Posterior vena cava (tissue), 2 donors: ENCODE measurements at regions not wholly inside any gene's neighbourhood (a gene's known extent, or its start where the extent isn't known, plus 50 kb on each side); places are given as distances from the start of the nearest gene placed in this dataset.
"Not testable (repeated sequence)": the region's sequence is repeated elsewhere in the genome, so short reads cannot be mapped to it uniquely, and the experiment has no call there.

Source experiments
- DNase-seq: peaks from one replicate; pipeline ENCODE4 v3.0.0-alpha.2; 2020; ENCODE audit warnings: low spot score
- intact Hi-C, 2 donors: fragments of 100-400 bp; cut with DNase I; formaldehyde crosslinking; loops; one replicate each; pipeline versions ENCODE4 v1.14.1 to v1.14.2; 2022 to 2023
- donor health status: DM: yes; HTN: yes; CAD: no.
- donor health status: DM: yes; HTN: yes; CAD: no.

DNA sequence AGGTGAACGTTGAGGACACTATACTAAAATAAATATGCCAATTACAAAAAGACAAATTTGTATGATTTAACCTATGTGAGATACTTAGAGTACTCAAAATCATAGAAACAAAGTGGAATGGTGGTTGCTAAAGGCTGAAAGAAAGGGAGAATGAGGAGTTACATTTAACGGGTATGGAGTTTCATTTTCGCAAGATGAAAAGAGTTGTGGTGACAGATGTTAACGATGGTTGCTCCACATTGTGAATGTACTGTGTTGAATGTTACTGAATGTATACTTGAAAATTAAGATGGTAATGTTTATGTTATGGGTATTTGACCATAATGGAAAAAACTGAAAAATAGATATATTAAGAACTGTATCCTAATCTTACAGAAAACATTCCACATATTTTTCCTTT lies 51.3 kb upstream of the MOCS2 start:
- DNase-seq: no peak
- intact Hi-C loops: no loop called here

DNA sequence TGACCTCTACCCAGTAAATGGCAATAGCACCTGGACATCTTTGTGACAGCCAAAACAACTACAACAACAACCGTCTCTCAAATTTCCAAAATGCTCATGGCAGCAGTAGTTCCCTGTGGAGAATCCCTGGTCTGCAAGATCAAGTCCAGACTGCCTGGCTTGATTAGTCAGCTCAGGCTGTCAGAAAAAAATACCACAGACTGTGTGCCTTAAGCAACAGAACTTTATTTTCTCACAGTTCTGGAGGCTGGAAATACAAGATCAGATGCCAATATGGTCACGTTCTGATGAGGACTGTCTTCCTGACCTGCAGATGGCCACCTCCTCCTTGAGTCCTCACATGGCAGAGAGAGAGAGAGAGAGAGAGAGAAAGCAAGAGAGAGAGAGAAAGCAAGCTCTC lies 52.3 kb upstream of the MOCS2 start:
- no peak for DNase-seq

DNA sequence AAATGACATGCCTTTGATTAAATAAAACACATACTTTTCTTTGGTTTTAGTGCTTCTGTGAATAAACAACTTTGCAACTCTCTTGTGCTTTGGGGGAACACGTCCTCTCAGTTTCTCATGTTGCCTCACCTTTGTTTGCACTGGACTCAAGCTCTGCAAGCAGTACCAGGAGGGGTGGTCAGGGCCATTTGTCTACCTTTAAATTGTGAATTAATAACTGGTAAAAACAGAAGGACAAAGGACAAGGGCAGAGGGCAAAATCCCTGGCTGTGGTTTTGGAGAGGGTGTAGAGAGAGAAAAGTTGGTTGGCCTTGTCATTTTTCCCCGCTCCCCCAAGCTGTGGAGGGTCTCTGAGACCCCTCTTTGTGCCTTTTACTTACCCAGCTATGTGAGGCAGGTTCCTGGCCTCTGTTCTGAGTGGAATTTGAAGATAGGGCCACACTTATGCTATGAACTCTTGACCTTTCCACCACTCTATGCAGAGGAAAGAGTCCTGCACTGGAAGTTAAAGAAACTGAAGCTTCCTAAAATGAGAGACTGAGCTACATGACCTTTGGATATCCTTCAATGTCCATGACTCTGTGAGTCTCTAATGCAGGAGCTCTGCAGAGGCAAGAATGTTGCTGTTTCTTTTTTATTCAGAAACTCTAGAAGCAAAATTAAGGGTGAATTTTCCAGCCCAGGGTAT lies 55.1 kb upstream of the MOCS2 start:
- intact Hi-C loops: loop anchor here in 1 of 2 donors (5.0 kb wide), 1 partner anchor 268 kb away; no protein-coding TSS in a partner anchor
- no peak for DNase-seq

More for the DNA sequence above, 52.3 kb upstream of the MOCS2 start:
- intact Hi-C loops: no loop called here

DNA sequence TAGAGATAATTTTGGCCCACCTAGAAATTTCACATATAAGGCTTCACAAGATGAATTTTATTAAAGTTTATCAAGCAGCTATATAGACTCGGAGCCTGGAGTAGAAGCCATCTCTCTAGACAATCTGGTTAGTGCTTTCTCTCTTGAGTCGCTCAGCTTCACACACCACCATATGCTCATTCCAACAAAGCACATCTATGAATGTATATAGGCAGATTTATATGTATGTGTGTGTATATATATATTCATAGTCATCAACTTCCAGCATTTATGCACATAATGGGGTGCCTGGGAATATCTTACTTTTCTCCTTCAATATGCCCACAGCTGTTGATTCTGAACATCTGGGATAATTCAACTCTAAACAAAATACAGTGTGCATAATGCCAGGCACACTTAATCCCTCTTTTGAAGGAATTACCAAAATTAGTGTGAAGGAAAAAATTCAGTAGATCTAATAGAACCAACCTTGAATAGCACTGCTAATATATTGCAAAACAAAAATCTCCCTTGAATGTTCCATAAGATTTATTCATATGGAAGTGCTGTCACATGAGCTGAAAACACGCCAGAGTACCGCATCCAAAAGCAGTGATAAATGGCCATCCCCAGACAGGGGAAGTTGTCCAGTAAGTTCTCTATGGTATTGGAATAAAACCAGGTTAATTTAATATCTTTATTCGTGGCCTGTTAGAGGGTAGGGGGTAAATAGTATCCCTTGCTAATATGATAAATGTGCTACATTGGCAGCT lies 56.0 kb upstream of the MOCS2 start:
- no peak for DNase-seq
- intact Hi-C loops: loop anchor here in 1 of 2 donors (5.0 kb wide), 1 partner anchor 267 kb away; no protein-coding TSS in a partner anchor

DNA sequence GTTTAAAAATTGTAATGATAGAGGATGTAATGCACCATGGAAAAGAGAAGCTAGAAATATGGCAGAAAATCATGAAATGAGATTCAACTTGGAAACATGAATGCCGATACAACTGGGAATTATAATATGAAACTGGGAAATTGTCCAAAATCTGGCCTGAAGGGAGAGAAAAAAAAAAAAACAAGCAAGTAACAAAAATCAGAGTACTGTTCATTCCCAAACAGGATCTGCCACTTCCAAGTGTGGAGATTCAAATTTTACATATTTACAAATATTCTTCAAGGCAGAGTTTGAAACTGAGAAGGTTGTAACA lies 56.6 kb upstream of the MOCS2 start:
- intact Hi-C loops: loop anchor here in 1 of 2 donors (5.0 kb wide), 1 partner anchor 266 kb away; no protein-coding TSS in a partner anchor
- no peak for DNase-seq

DNA sequence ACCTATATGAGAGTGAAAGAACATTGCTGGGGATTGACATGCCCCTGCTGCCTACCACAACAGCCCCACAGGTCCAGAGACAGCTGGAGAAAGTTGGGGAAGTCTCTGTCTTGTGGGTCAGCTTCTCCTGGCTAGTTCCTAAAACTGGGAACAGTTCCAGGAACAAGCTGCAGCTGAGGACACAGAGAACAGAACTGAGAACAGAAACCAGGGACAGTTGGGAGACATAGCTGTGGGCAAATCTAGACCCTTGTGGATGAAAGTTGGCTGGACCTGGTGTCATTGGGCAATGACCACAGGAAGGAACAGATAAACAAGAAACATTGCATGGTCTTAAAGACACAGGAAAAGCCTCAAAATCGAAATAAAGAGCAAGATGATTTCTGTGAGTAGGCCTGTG lies 58.3 kb upstream of the MOCS2 start:
- intact Hi-C loops: loop anchor here in 1 of 2 donors (5.0 kb wide), 1 partner anchor 264 kb away; no protein-coding TSS in a partner anchor
- DNase-seq: no peak

DNA sequence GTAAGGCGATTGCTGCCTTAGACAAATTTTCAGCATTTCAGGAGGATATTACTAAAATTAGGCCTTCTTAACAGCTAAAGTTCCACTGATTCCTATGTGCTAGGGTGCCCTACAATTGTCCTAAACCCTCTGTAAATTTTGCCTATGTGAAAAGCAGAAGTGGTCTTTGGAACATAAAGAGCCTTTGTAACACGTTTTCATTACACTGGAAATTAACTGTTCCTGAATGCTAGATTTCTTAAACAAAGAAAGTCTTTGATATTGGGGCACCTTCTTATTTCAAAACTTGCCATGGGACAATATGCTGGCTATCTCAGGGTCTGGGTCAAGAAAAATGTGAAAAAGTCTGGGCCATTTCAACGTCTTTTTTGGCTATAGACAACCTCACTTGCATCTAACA lies 60.4 kb upstream of the MOCS2 start:
- intact Hi-C loops: loop anchor here in 1 of 2 donors (5.0 kb wide), 1 partner anchor 262 kb away; no protein-coding TSS in a partner anchor
- DNase-seq: no peak

DNA sequence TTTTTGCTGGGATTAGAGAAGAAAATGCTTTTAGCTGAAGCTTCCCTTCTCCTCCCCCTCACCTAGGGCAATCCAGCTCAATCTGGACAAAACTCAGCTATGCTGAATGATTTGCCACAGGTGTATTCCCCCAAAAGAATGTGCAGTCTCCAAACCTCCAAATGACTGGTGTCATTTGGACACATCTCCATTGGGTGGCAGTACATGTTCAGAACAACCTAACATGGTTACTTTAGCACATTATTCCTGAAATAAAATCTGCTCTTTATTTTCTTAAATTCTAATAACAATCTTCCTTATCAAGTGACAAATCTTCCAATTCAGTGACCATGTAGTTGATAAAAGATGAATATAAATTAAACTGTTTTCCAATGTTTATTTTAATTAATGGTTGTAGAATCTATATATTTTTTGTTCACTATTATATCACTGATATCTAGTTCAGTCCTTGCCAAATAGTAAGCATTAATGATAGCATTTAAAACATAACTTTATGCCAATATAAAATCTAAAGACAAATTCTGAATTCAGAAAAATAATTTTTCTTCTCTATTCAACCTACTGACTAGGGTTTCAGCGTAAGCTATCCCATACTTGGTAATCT lies 61.3 kb upstream of the MOCS2 start:
- intact Hi-C loops: no loop called here
- no peak for DNase-seq

DNA sequence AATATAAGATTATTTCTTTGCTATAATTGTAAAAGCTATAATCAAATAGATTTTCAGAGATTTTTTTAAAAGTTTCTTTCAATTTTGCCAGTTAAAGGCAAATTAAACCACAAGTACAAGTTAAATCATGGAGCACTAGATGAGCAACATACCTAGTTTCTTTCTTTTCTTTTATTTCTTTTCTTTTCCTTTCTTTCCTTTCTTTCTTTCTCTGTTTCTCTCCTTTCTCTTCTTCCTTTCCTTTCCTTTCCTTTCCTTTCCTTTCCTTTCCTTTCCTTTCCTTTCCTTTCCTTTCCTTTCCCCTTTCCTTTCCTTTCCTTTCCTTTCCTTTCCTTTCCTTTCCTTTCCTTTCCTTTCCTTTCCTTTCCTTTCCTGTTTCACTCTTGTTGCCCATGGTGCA lies 62.5 kb upstream of the MOCS2 start:
- DNase-seq, intact Hi-C loops: not testable (repeated sequence)

DNA sequence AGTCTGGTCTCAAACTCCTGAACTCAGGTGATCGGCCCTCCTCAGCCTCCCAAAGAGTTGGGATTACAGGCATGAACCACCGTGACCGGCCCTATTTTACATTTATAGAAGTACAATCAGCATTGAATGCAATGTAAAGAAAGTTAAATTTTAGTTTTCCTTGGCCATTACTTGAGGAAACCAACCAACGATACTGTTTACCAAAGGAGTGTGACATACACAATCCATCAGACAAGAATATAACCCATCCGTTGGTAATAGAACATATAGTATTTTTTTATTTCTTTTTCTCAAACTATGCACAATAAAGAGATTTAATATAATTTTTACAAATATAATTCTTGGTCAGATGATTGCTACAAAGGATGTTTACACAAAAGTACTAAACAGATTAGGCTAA lies 63.1 kb upstream of the MOCS2 start:
- intact Hi-C loops: no loop called here
- no peak for DNase-seq

DNA sequence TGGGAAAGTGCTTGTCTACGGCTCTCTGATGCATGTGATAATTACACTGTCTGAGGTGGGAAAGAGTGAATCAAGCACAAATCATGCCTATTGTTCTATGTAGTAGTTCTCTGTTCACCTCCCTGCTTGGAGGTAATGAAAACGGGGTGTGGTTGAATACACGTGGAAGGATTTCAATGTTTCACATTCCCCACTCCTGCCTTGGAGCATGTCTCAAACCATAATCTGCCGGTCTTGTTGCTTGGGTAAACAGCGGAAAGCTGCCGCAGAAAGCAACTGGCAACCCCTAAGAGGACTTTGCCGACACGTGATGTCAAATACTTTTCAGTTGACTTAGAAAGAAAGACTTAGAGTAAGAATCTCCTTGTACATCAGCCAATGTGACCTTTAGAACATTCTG lies 63.5 kb upstream of the MOCS2 start:
- no peak for DNase-seq
- intact Hi-C loops: no loop called here

DNA sequence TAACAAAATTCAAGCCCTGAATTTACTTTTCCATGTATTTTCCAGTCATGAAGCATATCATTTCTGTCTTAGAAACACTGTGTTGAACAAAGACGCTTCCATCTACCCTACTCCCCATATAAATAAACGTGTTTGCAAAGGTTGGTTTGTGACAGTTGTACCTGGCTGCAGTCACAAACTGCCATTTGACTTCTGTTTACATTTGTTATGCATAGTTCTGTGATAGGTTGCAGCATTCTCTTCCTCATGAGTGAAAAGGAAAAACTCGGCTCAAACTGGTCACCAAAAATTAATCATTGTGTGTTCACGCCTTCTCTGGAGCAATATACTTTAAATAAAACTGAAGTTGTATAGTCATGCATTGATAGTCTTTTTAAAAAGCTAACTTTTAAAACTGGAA lies 69.3 kb upstream of the MOCS2 start:
- DNase-seq: no peak
- intact Hi-C loops: no loop called here

DNA sequence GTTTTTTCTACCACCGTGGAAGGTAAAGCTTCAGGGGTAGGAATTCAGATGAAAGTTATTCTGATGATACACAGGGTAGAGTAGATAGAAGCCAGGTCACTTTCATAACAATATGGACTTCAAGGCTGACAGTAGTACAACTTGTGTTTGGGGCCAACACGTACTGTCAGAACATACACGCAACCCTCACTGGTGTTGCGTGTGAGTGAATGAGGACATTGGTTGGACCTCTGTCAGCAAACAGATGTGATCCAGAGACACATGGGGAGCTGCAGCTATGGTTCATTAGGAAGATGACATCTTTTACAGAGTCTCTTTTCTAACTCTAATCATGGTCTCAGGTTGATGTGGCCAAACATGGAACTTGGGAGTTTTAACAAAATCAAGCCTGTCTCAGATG lies 70.1 kb upstream of the MOCS2 start:
- intact Hi-C loops: no loop called here
- no peak for DNase-seq

DNA sequence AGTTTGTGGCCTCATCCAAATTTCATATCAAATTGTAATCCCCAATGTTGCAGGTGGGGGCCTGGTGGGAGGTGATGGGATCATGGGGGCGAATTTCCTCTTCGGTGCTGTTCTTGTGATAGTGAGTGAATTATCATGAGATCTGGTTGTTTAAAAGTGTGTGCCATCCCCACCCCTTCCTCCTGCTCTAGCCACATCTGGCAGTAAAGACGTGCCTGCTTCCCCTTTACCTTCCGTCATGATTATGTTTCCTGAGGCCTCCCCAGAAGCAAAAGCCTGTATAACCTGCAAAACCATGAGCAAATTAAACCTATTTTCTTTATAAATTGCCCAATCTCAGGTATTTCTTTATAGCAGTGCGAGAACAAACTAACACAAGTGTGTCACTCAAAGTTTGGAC lies 71.0 kb upstream of the MOCS2 start:
- intact Hi-C loops: no loop called here

DNA sequence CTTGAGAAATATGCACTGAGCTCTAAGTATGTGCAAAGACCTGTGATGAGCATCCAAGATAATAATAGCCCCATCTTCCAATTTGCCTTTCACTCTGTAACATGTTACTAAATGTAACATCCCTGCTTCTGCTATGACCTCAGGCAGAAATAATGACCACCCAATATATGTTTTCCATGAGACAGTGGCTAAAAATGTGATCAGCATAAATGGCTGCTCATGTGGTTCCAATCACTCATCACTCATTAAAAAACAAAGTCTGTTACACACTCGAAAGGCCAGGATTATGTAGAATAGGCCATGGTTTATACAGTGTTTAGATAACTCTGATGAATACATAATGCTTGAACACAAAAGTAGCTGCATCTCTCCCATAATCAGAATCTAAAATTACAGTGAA lies 71.4 kb upstream of the MOCS2 start:
- no peak for DNase-seq
- intact Hi-C loops: no loop called here

More for the DNA sequence above, 71.0 kb upstream of the MOCS2 start:
- DNase-seq: no peak

DNA sequence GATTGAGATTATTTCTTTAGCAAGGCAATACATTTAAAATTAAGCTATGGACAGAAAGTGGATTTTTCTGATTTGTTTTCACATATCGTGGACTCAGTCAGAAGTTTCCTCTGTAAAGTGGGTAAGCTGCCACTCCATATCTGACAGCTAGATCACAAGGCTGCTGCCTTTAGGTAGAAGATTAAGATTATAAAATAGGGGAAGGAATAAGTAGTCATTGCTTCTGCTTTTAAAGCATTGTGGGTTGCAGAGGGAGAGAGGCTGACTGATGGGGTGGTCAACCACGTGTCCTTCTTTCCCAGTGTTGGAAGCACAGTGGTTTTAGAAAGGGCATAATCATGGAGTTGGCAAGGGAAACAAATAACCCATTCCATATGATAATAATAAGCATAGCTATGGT lies 74.3 kb upstream of the MOCS2 start:
- intact Hi-C loops: no loop called here

DNA sequence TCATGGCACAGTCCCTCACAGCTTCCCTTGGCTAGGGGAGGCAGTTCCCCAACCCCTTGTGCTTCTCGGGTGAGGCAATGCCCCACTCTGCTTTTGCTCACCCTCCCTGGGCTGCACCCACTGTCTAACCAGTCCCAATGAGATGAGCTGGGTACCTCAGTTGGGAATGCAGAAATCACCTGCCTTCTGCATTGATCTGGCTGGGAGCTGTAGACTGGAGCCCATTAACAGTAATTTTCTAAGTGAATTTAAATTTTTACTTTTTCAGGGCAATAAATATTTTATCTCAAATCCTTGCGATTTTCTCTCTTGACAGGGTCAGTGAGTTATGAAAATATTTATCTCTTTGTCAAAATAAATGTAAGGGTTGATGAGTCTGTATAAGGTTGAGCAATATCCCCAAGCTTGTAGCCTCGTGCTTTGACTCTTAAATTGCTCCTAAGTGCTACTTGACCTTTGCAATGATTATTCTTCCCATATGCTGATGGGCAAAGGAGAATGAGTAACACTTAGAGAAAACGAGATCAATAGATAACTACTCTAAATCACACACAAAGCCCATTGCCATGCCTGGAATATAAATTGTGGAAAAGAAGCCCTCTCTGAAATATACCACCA lies 82.1 kb upstream of the MOCS2 start:
- intact Hi-C loops: no loop called here

More for the DNA sequence above, 74.3 kb upstream of the MOCS2 start:
- DNase-seq: no peak

DNA sequence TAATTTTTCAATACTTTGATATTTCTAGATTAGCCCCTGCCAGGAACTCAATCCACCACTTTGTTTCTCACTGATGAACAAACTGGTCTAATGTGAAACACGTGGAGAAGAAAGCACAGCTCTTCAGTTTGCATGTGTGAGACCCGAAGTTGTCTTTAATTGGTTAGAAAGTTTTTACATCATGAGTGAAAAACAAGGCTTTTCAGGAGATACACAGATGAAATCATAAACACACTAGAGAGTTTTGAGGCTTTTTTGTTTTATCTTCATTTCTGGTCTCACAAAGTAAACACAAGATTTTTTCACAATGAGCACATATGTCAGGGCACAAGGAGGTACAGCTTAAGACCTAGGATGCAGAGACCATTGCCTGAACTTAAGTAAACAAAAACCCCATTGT lies 84.5 kb upstream of the MOCS2 start:
- DNase-seq: no peak
- intact Hi-C loops: no loop called here

More for the DNA sequence above, 82.1 kb upstream of the MOCS2 start:
- DNase-seq: no peak

DNA sequence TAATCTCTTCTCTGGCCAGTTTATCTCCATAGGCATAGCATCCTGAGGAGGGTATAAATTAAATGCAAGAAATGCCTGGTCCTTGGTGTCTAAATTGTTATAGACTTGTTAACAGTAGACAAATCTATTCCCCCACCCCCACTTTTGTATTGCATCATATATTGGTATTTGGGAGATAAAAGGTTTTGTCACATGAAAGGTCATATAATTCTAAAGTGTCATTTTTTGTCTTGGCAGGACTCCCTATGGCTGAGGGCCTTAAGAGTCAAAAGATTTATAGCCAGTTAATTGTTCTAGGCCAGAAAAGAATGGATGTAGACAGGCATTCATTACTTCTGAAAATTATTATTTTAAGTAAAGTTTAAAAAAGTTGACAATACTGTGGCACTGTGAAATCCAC lies 90.3 kb upstream of the MOCS2 start:
- DNase-seq: no peak
- intact Hi-C loops: no loop called here

DNA sequence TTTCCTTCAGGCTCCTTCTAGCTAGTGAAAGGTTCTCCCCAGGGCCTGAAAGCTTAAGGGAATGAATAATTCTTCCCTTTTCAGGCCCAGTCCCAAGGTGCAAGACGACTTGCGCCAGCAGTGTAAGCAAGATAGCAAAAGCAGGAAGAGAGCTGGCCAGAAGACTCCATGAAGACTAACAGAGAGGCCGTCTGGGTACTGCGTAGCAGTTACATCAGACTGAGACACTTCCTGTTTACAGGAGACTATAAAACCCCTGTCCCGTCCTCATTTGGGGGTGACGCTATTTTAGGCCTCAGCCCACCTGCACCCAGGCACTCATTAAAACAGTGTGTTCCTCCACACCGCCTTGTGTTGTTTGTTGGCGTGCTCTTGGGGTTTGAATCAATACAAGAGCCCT lies 90.7 kb upstream of the MOCS2 start:
- no peak for DNase-seq
- intact Hi-C loops: no loop called here
